ENCODE measurements at regions not wholly inside any gene's neighbourhood (a gene's known extent, or its start where the extent isn't known, plus 50 kb on each side); places are given as distances from the start of the nearest gene placed in this dataset.

GRCh38 chr12:27185234-27186021 lies 58.7 kb upstream of the STK38L start:
- no peaks in the 10 kb centered on the region for H3K36me3 ChIP-seq (ENCODE audit: control insufficient read depth in 1 of 2, insufficient read depth in 2 of 2, low read length in 2 of 2)
- intact Hi-C loops (cut with micrococcal nuclease): no loop called here
- no peaks in the 10 kb centered on the region for H3K9me2 ChIP-seq (ENCODE audit: insufficient read depth)
- peaks cover under 1 to 1% of the 10 kb centered on the region in 2 experiments; a peak in 3 of 4 replicates for H3K4me1 ChIP-seq (ENCODE audit: control insufficient read depth in 1 of 2, insufficient read depth in 2 of 2, low read length in 2 of 2)
- no peak for DNase-seq (ENCODE audit: low read depth, low spot score)
- RAD21 ChIA-PET (ENCODE audit: low non-redundant PET in 1 of 2, low total read pairs in 2 of 2, uncharacterized antibody in 2 of 2, unreplicated experiment in 2 of 2): no interaction called here
- no peaks in the 10 kb centered on the region for H3K27me3 ChIP-seq (ENCODE audit: insufficient read depth, low read length)
- H3K4me2 ChIP-seq (ENCODE audit: low read length): no peak overlapping the region
- H4K20me1 ChIP-seq (ENCODE audit: insufficient read depth): no peaks in the 10 kb centered on the region
- POLR2A ChIA-PET: no interaction called here
- no peak overlapping the region for H3K4me3 ChIP-seq (replicated peaks in 1 of 2; ENCODE audit: low read depth in 1 of 2, low read length in 2 of 2)
- no peak for ATAC-seq
- H3K9me3 ChIP-seq (ENCODE audit: control insufficient read depth in 1 of 2, insufficient read depth in 1 of 2, low read depth in 1 of 2, low read length in 2 of 2): no peaks in the 10 kb centered on the region
- no peak overlapping the region for H2AFZ ChIP-seq (ENCODE audit: low read depth, low read length, poor library complexity, severe bottlenecking)
- no peak overlapping the region for H3K9ac ChIP-seq (ENCODE audit: low read length)
- BruUV-seq (replicated peaks): no TSS peak
- H3K27ac ChIP-seq (ENCODE audit: low read depth, low read length): no peak overlapping the region
- TF ChIP-seq REST (IDR thresholded peaks at IDR 0.05; ENCODE audit: low read depth): no peak
- TF ChIP-seq ZFX (IDR thresholded peaks at IDR 0.05): no peak
- no peak for TF ChIP-seq SRF (IDR thresholded peaks at IDR 0.05; ENCODE audit: low read depth)
- no peak for TF ChIP-seq POLR2A (IDR thresholded peaks at IDR 0.05; ENCODE audit: borderline replicate concordance, extremely low read depth, insufficient read depth, insufficient read length)
- no peak for TF ChIP-seq ATF3 (IDR thresholded peaks at IDR 0.05)
- no peak for TF ChIP-seq JUND (IDR thresholded peaks at IDR 0.05)
- TF ChIP-seq ZBTB33 (IDR thresholded peaks at IDR 0.05; ENCODE audit: extremely low read depth, insufficient replicate concordance, low read length): no peak
- TF ChIP-seq YY1 (IDR thresholded peaks at IDR 0.05; ENCODE audit: extremely low read depth, insufficient replicate concordance, low read depth, low read length): no peak
- TF ChIP-seq EGR1 (IDR thresholded peaks at IDR 0.05; ENCODE audit: low read depth): no peak
- TF ChIP-seq CTCF (IDR thresholded peaks at IDR 0.05 in 2 of 3, conservative IDR thresholded peaks at IDR 0.05 in 1 of 3; ENCODE audit: borderline replicate concordance in 1 of 3, insufficient read depth in 1 of 3, low read depth in 2 of 3, low read length in 2 of 3): no peak
- TF ChIP-seq CBX3 (IDR thresholded peaks at IDR 0.05; ENCODE audit: low read depth): no peak
- no peak for TF ChIP-seq CEBPB (IDR thresholded peaks at IDR 0.05; ENCODE audit: low read depth)
- no peak for TF ChIP-seq MAX (IDR thresholded peaks at IDR 0.05)
- no peak for TF ChIP-seq POLR2AphosphoS5 (IDR thresholded peaks at IDR 0.05; ENCODE audit: low read depth, low read length)
- TF ChIP-seq ZNF274 (IDR thresholded peaks at IDR 0.05; ENCODE audit: low read depth, low read length): no peak
- no peak for TF ChIP-seq RAD21 (IDR thresholded peaks at IDR 0.05; ENCODE audit: low read depth)
- no peak for TF ChIP-seq TCF7L2 (IDR thresholded peaks at IDR 0.05; ENCODE audit: borderline replicate concordance, extremely low read depth, insufficient read depth, insufficient read length)
- TF ChIP-seq SIN3A (IDR thresholded peaks at IDR 0.05; ENCODE audit: low read depth): no peak
- no peak for TF ChIP-seq FOSL1 (IDR thresholded peaks at IDR 0.05; ENCODE audit: low read depth)
- CTCF ChIA-PET: no interaction called here
- no peaks in the 10 kb centered on the region for H3K79me2 ChIP-seq (ENCODE audit: insufficient read depth, low read length)

Measured in HCT116 (cell line).